Hepatocyte (in vitro differentiated cells): ENCODE measurements at regions not wholly inside any gene's neighbourhood (a gene's known extent, or its start where the extent isn't known, plus 50 kb on each side); places are given as distances from the start of the nearest gene placed in this dataset.

ENCODE experiments used
- EZH2 ChIP-seq: fragments of 200-600 bp; sonication (generic); IDR thresholded peaks from 2 replicates; pipeline ENCODE4 v1.6.1; 2016; ENCODE audit warnings: antibody characterized with exemption, mild to moderate bottlenecking, borderline replicate concordance
- TF ChIP-seq, protein P1 (sequence below): fragments of 200-600 bp; sonication (generic); IDR thresholded peaks from 2 replicates; pipeline ENCODE4 v1.5.1; 2016; ENCODE audit warnings: antibody characterized with exemption, mild to moderate bottlenecking; ENCODE audit not compliant: poor library complexity

- TF ChIP-seq, protein P1, sequence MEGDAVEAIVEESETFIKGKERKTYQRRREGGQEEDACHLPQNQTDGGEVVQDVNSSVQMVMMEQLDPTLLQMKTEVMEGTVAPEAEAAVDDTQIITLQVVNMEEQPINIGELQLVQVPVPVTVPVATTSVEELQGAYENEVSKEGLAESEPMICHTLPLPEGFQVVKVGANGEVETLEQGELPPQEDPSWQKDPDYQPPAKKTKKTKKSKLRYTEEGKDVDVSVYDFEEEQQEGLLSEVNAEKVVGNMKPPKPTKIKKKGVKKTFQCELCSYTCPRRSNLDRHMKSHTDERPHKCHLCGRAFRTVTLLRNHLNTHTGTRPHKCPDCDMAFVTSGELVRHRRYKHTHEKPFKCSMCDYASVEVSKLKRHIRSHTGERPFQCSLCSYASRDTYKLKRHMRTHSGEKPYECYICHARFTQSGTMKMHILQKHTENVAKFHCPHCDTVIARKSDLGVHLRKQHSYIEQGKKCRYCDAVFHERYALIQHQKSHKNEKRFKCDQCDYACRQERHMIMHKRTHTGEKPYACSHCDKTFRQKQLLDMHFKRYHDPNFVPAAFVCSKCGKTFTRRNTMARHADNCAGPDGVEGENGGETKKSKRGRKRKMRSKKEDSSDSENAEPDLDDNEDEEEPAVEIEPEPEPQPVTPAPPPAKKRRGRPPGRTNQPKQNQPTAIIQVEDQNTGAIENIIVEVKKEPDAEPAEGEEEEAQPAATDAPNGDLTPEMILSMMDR, result no peak
- no peak for TF ChIP-seq EZH2
Measured at GRCh38 chr20:50311308-50312001, 120.8 kb downstream of the CEBPB start.
